ENCODE measurements at regions not wholly inside any gene's neighbourhood (a gene's known extent, or its start where the extent isn't known, plus 50 kb on each side); places are given as distances from the start of the nearest gene placed in this dataset.

DNA sequence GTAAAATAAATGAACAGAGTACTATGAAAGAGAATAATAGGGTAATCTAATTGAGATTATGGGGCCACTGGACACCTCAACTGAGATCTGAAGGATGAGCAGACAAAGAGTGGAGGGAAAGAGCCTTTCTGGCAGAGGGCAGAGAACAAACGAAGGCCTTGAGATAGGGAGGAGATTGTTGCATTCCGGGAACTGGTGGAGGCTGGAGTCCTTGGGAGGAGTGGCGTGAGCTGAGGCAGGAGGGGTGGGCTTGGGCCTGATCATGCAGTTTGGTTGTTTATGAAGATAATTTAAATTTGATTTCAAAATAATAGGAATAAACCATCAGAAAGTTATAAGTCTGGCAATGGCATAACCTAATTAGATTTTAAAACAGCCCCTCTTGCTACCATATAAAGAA lies 59.5 kb upstream of the GALNT15 start:
- Histone ChIP-seq H3K4me2 (ENCODE audit: insufficient read depth, low read length) (no peak overlapping the region), H3K36me3 (ENCODE audit: control insufficient read depth in 2 of 2, extremely low read depth in 1 of 2, insufficient read depth in 2 of 2, low read length in 2 of 2) (no peaks in the 10 kb centered on the region), H3K79me2 (ENCODE audit: control insufficient read depth, insufficient read depth, low read length) (no peaks in the 10 kb centered on the region), H3K9me3 (replicated peaks; ENCODE audit: control insufficient read depth, insufficient read depth, low read length) (no peaks in the 10 kb centered on the region), H3K9ac (replicated peaks; ENCODE audit: extremely low read depth, insufficient read depth, low read length) (no peak overlapping the region), H3K9me1 (replicated peaks; ENCODE audit: control insufficient read depth, extremely low read depth, insufficient read depth, low read length) (no peaks in the 10 kb centered on the region), H3K4me1 (ENCODE audit: control insufficient read depth, extremely low read depth, insufficient read depth, low read length) (peaks cover 8% of the 10 kb centered on the region), H4K20me1 (replicated peaks; ENCODE audit: control insufficient read depth, extremely low read depth, insufficient read depth, low read length) (no peaks in the 10 kb centered on the region), H3K27ac (ENCODE audit: insufficient read depth, low read depth, low read length) (no peak overlapping the region), H2AFZ (ENCODE audit: low read depth, low read length) (no peak overlapping the region), H3K27me3 (ENCODE audit: control insufficient read depth in 2 of 2, insufficient read depth in 2 of 2, low read length in 2 of 2) (no peaks in the 10 kb centered on the region), H3K4me3 (replicated peaks in 1 of 3; ENCODE audit: insufficient read depth in 1 of 3, low read depth in 1 of 3, low read length in 3 of 3) (no peak overlapping the region)
- no TSS peak for BruUV-seq (replicated peaks)
- intact Hi-C loops (cut with micrococcal nuclease) (no loop called here), dilution Hi-C loops (cut with MboI; ENCODE audit: extremely low pct_ligation_motif_present, low sequenced_read_pairs) (no loop called here)
- TF ChIP-seq MYC (IDR thresholded peaks at IDR 0.05; ENCODE audit: low read depth, low read length) = no peak
- no peak for TF ChIP-seq FOS (IDR thresholded peaks at IDR 0.05; ENCODE audit: borderline replicate concordance, insufficient read depth, low read length)
- no peak for TF ChIP-seq POLR2A (IDR thresholded peaks at IDR 0.05; ENCODE audit: low read depth, low read length)
- DNase-seq (ENCODE audit: low read depth, low spot score) (no peak), FAIRE-seq (no peak)
- POLR2A ChIA-PET = no interaction called here
- CTCF ChIA-PET = no interaction called here

GRCh38 chr3:16118396-16118795 lies 56.1 kb upstream of the GALNT15 start:
- Histone ChIP-seq H3K27me3 (ENCODE audit: control insufficient read depth in 2 of 2, insufficient read depth in 2 of 2, low read length in 2 of 2) (no peaks in the 10 kb centered on the region), H3K27ac (ENCODE audit: insufficient read depth, low read depth, low read length) (no peak overlapping the region), H2AFZ (ENCODE audit: low read depth, low read length) (no peak overlapping the region), H3K36me3 (ENCODE audit: control insufficient read depth in 2 of 2, extremely low read depth in 1 of 2, insufficient read depth in 2 of 2, low read length in 2 of 2) (no peaks in the 10 kb centered on the region), H3K9me1 (replicated peaks; ENCODE audit: control insufficient read depth, extremely low read depth, insufficient read depth, low read length) (no peaks in the 10 kb centered on the region), H3K9me3 (replicated peaks; ENCODE audit: control insufficient read depth, insufficient read depth, low read length) (no peaks in the 10 kb centered on the region), H3K79me2 (ENCODE audit: control insufficient read depth, insufficient read depth, low read length) (no peaks in the 10 kb centered on the region), H4K20me1 (replicated peaks; ENCODE audit: control insufficient read depth, extremely low read depth, insufficient read depth, low read length) (no peaks in the 10 kb centered on the region), H3K4me3 (replicated peaks in 1 of 3; ENCODE audit: insufficient read depth in 1 of 3, low read depth in 1 of 3, low read length in 3 of 3) (no peak overlapping the region), H3K9ac (replicated peaks; ENCODE audit: extremely low read depth, insufficient read depth, low read length) (no peak overlapping the region), H3K4me2 (ENCODE audit: insufficient read depth, low read length) (no peak overlapping the region), H3K4me1 (ENCODE audit: control insufficient read depth, extremely low read depth, insufficient read depth, low read length) (peaks cover 2% of the 10 kb centered on the region)
- ChIA-PET POLR2A (no interaction called here), CTCF (no interaction called here)
- TF ChIP-seq FOS (IDR thresholded peaks at IDR 0.05; ENCODE audit: borderline replicate concordance, insufficient read depth, low read length) (no peak), GATA2 (IDR thresholded peaks at IDR 0.05; ENCODE audit: insufficient read depth, insufficient read length, low read depth, low read length) (no peak), JUN (IDR thresholded peaks at IDR 0.05; ENCODE audit: borderline replicate concordance, insufficient read depth, insufficient read length, low read depth) (no peak), EZH2 (IDR thresholded peaks at IDR 0.05; ENCODE audit: borderline replicate concordance, low read depth, low read length, severe bottlenecking) (no peak), MYC (IDR thresholded peaks at IDR 0.05; ENCODE audit: low read depth, low read length) (no peak), POLR2AphosphoS5 (IDR thresholded peaks at IDR 0.05; ENCODE audit: insufficient read depth, low read depth, low read length) (no peak), POLR2A (IDR thresholded peaks at IDR 0.05; ENCODE audit: low read depth, low read length) (no peak)
- TF ChIP-seq, protein P1, sequence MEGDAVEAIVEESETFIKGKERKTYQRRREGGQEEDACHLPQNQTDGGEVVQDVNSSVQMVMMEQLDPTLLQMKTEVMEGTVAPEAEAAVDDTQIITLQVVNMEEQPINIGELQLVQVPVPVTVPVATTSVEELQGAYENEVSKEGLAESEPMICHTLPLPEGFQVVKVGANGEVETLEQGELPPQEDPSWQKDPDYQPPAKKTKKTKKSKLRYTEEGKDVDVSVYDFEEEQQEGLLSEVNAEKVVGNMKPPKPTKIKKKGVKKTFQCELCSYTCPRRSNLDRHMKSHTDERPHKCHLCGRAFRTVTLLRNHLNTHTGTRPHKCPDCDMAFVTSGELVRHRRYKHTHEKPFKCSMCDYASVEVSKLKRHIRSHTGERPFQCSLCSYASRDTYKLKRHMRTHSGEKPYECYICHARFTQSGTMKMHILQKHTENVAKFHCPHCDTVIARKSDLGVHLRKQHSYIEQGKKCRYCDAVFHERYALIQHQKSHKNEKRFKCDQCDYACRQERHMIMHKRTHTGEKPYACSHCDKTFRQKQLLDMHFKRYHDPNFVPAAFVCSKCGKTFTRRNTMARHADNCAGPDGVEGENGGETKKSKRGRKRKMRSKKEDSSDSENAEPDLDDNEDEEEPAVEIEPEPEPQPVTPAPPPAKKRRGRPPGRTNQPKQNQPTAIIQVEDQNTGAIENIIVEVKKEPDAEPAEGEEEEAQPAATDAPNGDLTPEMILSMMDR (IDR thresholded peaks at IDR 0.05; ENCODE audit: extremely low read depth in 1 of 2, insufficient read depth in 1 of 2, low read depth in 1 of 2, low read length in 2 of 2) = no peak
- TF ChIP-seq, protein P2, sequence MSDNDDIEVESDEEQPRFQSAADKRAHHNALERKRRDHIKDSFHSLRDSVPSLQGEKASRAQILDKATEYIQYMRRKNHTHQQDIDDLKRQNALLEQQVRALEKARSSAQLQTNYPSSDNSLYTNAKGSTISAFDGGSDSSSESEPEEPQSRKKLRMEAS (IDR thresholded peaks at IDR 0.05; ENCODE audit: insufficient read depth, insufficient read length) = no peak
- BruUV-seq (replicated peaks) = no TSS peak
- intact Hi-C loops (cut with micrococcal nuclease) = no loop called here
- DNase-seq (ENCODE audit: low read depth, low spot score) (no peak), FAIRE-seq (no peak)
- dilution Hi-C loops (cut with MboI; ENCODE audit: extremely low pct_ligation_motif_present, low sequenced_read_pairs) = no loop called here

All from endothelial cell of umbilical vein (primary cell).